AG04449 (cell line): ENCODE measurements at regions not wholly inside any gene's neighbourhood (a gene's known extent, or its start where the extent isn't known, plus 50 kb on each side); places are given as distances from the start of the nearest gene placed in this dataset.

Experiments
- CTCF ChIA-PET: fragments of 350-600 bp; formaldehyde crosslinking; extraction: SDS; loops from one replicate; lab custom pipeline; 2021; ENCODE audit warnings: antibody characterized with exemption; lab: Yijun Ruan, JAX
- POLR2A ChIA-PET: fragments of 400-600, 350-600 bp; formaldehyde crosslinking; extraction: SDS; loops from one replicate; lab custom pipeline; 2020; ENCODE audit warnings: antibody characterized with exemption, inconsistent platforms; lab: Yijun Ruan, JAX
- DNase-seq: peaks from one replicate; pipeline ENCODE4 v3.0.0-alpha.2; 2010; ENCODE audit warnings: low read depth, low spot score
- H3K4me3 ChIP-seq: 2 replicates; pipeline ENCODE4 v1.5.1; 2011; ENCODE audit warnings: low read depth, mild to moderate bottlenecking, control low read depth, low read length
- TF ChIP-seq, protein P1 (sequence below): IDR thresholded peaks from one replicate; pipeline ENCODE4 v1.5.1; 2011; ENCODE audit warnings: mild to moderate bottlenecking, moderate library complexity, low read length, control low read depth, inconsistent platforms; ENCODE audit not compliant: insufficient read depth; ENCODE audit errors: missing control alignments

DNA sequence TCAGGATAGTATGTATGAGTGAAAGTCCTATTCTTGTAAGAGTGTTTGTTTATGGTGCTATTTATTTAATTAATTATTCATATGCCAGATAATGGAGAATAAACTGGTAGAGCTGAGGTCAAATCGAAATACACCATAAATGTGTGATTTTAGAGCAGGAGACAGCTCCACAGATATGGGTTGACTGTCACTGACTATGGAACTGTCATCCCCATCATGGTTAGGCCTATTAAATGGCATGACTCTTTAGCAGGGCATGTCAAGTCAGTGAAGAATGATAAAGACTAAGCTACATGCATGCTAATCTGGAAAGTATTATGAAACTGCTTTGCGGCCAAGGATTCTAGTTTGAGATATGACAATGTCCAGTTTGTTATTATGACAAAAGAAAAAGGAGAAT is 658.6 kb downstream of the ISL1 start:
- TF ChIP-seq, protein P1, sequence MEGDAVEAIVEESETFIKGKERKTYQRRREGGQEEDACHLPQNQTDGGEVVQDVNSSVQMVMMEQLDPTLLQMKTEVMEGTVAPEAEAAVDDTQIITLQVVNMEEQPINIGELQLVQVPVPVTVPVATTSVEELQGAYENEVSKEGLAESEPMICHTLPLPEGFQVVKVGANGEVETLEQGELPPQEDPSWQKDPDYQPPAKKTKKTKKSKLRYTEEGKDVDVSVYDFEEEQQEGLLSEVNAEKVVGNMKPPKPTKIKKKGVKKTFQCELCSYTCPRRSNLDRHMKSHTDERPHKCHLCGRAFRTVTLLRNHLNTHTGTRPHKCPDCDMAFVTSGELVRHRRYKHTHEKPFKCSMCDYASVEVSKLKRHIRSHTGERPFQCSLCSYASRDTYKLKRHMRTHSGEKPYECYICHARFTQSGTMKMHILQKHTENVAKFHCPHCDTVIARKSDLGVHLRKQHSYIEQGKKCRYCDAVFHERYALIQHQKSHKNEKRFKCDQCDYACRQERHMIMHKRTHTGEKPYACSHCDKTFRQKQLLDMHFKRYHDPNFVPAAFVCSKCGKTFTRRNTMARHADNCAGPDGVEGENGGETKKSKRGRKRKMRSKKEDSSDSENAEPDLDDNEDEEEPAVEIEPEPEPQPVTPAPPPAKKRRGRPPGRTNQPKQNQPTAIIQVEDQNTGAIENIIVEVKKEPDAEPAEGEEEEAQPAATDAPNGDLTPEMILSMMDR = no peak
- CTCF ChIA-PET = no interaction called here
- no peak for DNase-seq
- POLR2A ChIA-PET = no interaction called here
- no peak overlapping the region for H3K4me3 ChIP-seq

DNA sequence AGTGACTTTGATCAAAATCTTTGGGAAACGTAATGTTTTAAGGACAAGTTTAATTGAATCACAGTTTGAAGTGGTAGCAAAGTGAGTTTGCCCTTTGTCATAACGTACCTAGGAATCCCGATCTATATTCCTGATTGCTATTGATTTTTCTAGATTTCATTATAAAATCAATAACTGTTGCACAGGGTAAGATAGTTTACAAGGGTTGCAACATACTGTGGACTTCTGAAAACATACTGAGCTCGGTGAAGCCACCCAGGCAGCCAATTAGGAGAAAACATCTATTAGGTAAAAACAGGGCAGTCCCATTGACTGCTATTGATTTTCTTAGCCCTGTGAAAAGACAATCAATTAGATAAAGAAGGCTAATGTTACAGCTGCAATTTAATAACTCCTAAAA is 659.9 kb downstream of the ISL1 start:
- ChIA-PET CTCF (no interaction called here), POLR2A (no interaction called here)
- TF ChIP-seq, protein P1 = no peak
- no peak overlapping the region for H3K4me3 ChIP-seq
- DNase-seq = no peak

DNA sequence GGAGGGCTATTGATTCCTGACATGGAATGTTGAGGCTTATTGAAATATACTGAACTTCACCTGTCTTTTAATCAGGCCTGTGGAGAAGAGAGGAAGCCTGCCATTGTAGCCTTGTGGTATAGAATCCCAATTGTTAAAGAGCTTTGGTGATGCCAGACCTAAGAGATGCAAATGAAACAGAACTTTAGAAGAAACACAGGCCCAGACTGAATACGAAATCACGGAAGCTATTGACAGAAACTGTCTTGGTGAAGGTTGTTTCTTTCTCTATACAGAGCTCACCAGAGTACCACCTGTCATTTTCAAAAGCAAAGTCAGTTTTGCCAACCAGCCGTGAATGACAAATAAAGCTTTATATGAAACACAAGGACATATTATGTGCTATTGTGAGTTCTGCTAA is 660.3 kb downstream of the ISL1 start:
- no peak for DNase-seq
- ChIA-PET POLR2A (no interaction called here), CTCF (no interaction called here)
- TF ChIP-seq, protein P1 = no peak
- H3K4me3 ChIP-seq = no peak overlapping the region

DNA sequence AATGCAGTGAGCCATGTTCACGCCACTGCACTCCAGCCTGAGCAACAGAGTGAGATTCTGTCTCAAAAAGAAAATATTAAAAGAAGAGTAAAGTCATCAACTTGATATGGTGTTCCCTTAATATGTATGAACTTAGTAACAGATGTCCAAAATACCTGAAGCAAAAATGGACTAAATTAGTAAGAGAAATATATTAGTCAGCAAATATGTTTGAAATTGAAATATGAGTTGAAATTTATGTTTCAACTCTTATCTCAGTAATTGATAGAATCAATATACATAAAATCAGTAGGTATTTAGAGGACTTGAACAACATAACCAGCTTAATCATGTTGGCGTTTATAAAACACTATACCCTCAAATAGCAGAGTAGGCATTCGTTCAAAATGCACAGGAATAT is 668.5 kb downstream of the ISL1 start:
- H3K4me3 ChIP-seq = no peak overlapping the region
- CTCF ChIA-PET = no interaction called here
- no peak for DNase-seq
- TF ChIP-seq, protein P1 = no peak
- POLR2A ChIA-PET = no interaction called here

DNA sequence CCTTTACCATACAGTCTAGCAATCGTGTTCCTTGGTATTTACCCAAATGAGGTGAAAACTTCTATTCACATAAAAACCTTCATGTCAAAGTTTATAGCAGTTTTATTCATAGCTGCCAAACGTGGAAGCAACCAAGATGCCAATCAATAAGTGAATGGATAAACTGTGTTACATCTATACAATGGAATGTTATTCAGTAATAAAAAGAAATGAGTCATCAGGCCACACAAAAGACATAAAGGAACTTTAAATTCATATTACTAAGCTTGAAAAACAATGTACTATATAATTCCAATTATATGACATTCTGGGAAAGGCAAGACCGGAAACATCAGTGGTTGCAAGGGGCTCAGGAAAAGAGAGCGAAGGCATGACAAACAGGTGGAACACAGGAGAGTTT is 679.9 kb downstream of the ISL1 start:
- no peak for DNase-seq
- POLR2A ChIA-PET = no interaction called here
- H3K4me3 ChIP-seq = no peak overlapping the region
- TF ChIP-seq, protein P1 = no peak
- CTCF ChIA-PET = no interaction called here

DNA sequence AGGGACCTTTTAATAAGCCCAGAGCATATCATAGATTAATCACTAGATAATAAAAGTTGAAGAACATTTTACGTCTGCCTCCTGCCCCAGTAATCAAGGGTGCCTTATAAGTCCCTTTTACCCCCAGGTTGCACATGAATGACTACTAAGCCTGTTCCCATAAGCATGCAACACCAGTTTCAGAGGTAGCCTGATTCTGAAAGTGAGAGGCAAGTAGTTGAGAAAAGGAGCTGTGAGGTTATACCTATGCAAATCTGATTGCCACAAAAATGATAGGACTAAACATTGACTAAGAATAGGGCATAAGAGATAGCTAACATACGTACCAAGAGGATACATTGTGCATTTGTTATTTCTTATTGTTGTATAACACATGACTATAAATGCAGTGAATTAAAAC is 681.9 kb downstream of the ISL1 start:
- ChIA-PET POLR2A (no interaction called here), CTCF (no interaction called here)
- TF ChIP-seq, protein P1 = no peak
- no peak overlapping the region for H3K4me3 ChIP-seq
- no peak for DNase-seq
